ENCODE measurements at regions not wholly inside any gene's neighbourhood (a gene's known extent, or its start where the extent isn't known, plus 50 kb on each side); places are given as distances from the start of the nearest gene placed in this dataset.

- DNase-seq: no peak
These were observed 117.5 kb downstream of the EDEM1 start for GRCh38 chr3:5304789-5305683.

DNA sequence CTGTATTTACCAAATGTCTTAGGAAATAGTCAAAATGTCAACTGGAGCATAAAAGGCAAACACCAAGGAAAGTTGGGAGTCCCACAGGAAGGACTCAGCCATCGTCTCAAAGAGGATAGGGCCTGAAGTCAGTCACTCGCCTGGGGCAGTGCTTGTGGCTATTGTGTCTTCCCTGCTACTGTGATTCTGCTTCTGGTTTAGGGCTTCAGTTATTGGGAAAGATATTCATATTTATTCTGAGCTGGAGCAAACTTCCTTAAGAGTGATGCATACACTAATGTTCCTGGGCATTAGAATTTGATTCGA, 118.1 kb downstream of the EDEM1 start:
- DNase-seq: no peak

DNA sequence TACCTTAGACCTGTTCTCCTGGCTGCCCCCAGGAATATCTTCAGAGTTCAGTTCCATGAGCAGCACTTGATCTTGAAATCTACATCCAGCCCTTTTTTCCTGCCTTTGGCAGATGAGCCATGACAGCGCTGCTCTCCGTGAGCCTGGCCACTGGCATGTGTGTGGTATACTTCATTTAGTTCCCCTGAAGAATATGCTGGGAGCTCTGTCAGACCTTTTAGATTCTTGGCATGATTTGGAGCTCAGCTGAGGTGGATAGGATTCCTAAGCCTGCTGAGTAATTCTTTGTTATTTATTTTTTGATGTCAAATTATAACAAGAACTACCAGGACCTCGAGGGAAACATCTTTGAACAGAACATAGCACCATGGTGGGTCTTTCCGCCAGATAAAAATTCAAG, 121.7 kb downstream of the EDEM1 start:
- no peak for DNase-seq

- no peak for DNase-seq
These were observed 122.1 kb downstream of the EDEM1 start for GRCh38 chr3:5309602-5310001.

- no peak for DNase-seq
These were observed 123.0 kb downstream of the EDEM1 start for GRCh38 chr3:5310509-5310908.

- no peak for DNase-seq
These were observed 124.8 kb downstream of the EDEM1 start for GRCh38 chr3:5312290-5312689.

GRCh38 chr3:5314897-5315296, 127.4 kb downstream of the EDEM1 start:
- no peak for DNase-seq

GRCh38 chr3:5317557-5317956, 130.1 kb downstream of the EDEM1 start:
- DNase-seq: no peak

- DNase-seq: no peak
These were observed 131.9 kb downstream of the EDEM1 start for GRCh38 chr3:5319454-5319853.

GRCh38 chr3:5321666-5322340, 134.3 kb downstream of the EDEM1 start:
- no peak for DNase-seq

DNA sequence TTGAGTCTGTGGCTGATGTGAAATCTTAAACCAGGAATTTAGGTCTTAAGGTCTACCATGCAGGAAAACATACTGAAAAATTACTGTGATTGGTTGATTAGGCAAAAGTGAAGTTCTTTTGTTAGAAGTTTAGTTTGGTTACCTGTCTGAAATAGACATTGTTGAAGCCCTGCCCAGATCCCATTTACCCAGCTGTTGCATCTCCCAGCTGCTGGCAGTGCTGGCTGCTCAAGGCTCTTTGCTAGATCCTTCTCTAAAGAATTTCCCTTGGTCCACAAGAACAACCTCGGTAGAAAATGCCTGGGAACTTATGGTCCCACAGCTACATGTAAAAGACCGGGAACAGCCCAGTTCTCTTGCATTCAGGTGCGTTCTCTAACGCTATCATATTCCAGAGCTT, 137.3 kb downstream of the EDEM1 start:
- DNase-seq: no peak

DNA sequence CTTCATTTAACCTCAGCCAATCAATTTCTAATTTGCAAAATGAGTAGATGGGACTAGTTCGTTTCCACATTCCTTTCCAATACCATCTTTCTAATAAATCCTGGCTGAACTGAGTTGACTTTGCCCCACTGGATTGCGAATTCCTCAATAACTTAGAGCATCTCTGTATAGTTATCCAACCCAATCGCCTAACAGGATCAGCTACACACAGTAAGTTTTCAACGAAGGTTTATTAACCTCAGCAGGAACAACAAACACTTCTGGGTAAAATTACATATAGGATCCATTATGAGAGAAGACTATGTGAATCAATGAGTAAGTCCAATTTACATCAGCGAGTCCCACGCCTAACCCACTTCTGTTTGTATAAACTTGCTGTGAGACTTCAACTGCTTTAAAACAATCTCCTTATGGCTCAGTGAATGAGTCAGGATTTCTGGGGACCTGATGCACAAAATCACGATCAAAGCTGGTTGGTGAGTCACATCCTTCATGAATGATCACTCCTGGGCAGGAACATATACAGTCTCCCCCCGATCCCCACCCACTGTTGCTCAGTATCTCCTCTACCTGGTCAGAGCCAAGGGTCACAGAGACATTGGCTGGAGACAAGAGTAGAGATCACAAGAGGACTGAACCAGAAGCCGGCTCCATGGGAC, 142.8 kb downstream of the EDEM1 start:
- DNase-seq: no peak

GRCh38 chr3:5331567-5332269, 144.2 kb downstream of the EDEM1 start:
- no peak for DNase-seq

DNA sequence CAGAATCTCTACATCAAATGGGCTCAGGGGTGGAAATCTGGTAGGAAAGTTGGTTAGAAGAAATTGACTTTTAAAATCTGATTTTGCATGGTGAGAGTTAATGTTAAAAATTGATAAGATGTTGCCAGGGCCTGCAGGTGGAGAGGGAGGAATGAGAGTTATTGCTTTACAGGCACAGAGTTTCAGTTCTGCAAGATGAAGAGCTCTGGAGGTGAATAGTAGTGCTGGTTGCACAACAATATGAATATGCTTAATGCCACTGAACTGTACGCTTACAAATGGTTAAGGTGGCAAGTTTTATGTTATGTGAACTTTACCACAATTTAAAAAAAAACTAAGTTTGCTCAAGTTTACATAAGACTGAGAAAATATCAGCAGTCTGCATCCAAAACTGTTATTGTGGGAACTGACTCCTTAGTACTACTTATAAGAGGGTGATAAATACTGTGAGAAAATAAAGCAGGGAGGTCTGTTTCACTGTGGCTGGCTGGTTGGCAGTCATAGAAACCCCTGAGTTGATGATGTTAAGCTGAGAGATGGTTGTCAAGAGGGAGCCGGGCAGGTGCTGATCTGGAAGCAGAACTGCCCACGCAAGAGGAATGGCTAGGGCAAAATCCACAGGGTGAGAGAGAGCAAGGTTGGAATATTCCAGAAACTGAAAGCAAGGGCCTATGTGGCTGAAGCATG, 144.9 kb downstream of the EDEM1 start:
- no peak for DNase-seq

- DNase-seq: no peak
These were observed 152.5 kb downstream of the EDEM1 start for GRCh38 chr3:5339967-5340535.

DNA sequence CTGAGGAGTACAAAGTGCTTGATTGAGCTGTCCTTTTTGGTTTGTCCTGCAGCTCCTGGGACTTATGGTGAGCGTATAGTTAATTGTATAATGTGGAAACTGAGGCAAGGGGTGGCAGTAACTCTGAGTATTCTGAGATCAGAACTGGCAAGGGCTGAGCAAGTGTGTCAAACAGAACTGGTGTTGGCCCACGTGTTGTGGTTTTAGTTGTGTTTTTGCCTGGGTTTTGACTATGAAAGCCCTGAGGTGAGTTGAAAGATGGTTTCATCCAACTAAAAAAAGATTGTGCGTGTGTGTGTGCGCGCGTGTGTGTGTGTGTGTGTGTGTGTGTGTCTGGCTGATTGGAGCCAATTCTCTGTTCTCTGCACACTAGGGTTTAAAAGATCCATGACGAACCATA, 154.1 kb downstream of the EDEM1 start:
- DNase-seq: no peak

- DNase-seq: no peak
These were observed 156.0 kb downstream of the EDEM1 start for GRCh38 chr3:5343459-5343858.

DNA sequence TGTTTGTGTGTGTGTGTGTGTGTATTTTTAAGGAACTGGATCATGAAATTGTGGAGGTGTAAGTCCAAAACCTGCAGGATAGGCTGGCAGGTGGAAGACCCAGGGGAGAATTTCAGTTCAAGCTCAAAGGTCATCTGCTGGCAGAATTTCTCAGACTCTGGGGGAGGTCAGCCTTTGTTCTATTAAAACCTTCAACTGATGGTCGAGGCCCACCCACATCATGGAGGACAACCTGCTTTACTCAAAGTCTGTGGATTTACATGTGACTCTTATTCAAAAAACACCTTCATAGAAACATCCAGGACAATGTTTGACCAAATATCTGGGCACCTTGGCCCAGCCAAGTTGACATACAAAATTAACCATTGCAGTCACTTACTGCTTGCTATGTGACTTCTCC, 157.2 kb downstream of the EDEM1 start:
- DNase-seq: no peak

DNA sequence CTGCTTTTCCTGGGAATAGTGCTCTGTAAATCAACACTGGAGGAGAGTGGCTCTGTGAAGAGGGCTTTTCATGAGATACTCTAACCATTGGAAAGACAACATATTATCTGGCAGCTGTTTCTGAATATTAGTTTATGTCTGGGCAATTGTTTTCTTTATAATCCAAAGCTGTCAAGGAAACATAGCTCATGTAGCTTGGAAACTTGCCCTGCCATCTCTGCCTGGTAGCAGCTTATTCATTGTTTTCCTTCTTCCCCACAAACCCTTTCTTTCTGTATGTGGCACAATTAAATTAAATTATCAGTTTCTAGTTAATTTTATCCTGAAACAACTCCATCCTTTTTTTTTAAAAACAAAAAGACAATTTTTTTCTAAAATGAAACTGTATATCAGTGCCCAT, 160.0 kb downstream of the EDEM1 start:
- peak; percentile 66 for DNase-seq

GRCh38 chr3:5348229-5348902, 160.9 kb downstream of the EDEM1 start:
- no peak for DNase-seq

DNA sequence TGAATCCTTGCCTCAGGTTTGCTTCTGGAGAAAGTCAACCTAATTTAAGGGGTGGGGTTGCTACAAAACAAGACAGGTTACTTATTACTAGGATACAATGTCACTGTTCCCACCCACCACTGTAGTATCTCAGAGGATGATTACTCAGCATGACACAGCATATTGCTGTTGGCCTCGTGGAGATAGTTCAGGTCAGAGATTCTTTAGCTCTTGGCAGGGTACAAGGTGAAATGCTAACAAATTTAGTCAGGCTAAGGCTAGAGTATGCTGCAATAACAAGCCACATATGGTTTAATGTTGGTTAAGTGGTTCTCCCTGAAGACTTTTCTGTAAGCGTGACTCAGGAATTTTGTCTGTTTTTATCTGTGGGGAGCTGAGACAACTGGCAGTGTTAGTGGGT, 161.8 kb downstream of the EDEM1 start:
- DNase-seq: no peak

DNA sequence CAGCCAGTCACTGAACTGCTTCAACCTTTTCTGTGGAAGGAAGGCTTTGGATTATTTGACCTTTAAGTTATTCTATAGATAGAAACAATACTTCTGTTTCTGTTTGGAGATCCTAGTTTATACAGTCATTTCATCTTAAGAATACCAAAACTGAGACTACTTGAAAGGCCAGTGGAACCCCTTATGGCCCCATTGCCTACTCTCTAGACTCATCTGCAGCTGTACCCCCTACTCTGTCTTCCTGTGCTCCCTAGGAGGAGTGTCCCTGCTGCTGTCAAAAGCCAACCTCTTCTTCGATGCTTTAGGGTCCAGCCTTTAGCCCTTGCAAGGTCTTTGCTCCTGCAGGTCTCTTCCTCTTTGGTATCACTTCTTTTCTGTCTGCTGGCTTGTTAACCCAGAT, 169.6 kb downstream of the EDEM1 start:
- DNase-seq: no peak
